ENCODE measurements at regions not wholly inside any gene's neighbourhood (a gene's known extent, or its start where the extent isn't known, plus 50 kb on each side); places are given as distances from the start of the nearest gene placed in this dataset.
A peak's percentile ranks its signal among the peaks of the same experiment; 100 is the strongest.
"Not testable (repeated sequence)": the region's sequence is repeated elsewhere in the genome, so short reads cannot be mapped to it uniquely, and the experiment has no call there.

- DNase-seq (ENCODE audit: low read depth in 2 of 2): peak; percentile 35 to 62
Observed at GRCh38 chr5:128730021-128730420, 192.0 kb upstream of the FBN2 start.

- not testable (repeated sequence) for DNase-seq (ENCODE audit: low read depth in 2 of 2)
Observed at GRCh38 chr5:128735656-128736055, 197.6 kb upstream of the FBN2 start.

GRCh38 chr5:128736553-128736952, 198.5 kb upstream of the FBN2 start:
- no peak for DNase-seq (ENCODE audit: low read depth in 2 of 2)

- no peak for DNase-seq (ENCODE audit: low read depth in 2 of 2)
Observed at GRCh38 chr5:128749136-128749898, 211.3 kb upstream of the FBN2 start.

- no peak for DNase-seq (ENCODE audit: low read depth in 2 of 2)
Observed at GRCh38 chr5:128750155-128750554, 212.1 kb upstream of the FBN2 start.

GRCh38 chr5:128757196-128757959, 207.9 kb upstream of the SLC27A6 start:
- no peak for DNase-seq (ENCODE audit: low read depth in 2 of 2)

GRCh38 chr5:128762661-128763306, 202.5 kb upstream of the SLC27A6 start:
- DNase-seq (ENCODE audit: low read depth in 2 of 2): no peak

- no peak for DNase-seq (ENCODE audit: low read depth in 2 of 2)
Observed at GRCh38 chr5:128763321-128763720, 202.0 kb upstream of the SLC27A6 start.

GRCh38 chr5:128764601-128765310, 200.5 kb upstream of the SLC27A6 start:
- DNase-seq (ENCODE audit: low read depth in 2 of 2): no peak

GRCh38 chr5:128765448-128766061, 199.7 kb upstream of the SLC27A6 start:
- no peak for DNase-seq (ENCODE audit: low read depth in 2 of 2)

GRCh38 chr5:128766406-128766805, 198.9 kb upstream of the SLC27A6 start:
- no peak for DNase-seq (ENCODE audit: low read depth in 2 of 2)

GRCh38 chr5:128770907-128771306, 194.4 kb upstream of the SLC27A6 start:
- DNase-seq (ENCODE audit: low read depth in 2 of 2): peak; percentile 17 to 31

- DNase-seq (ENCODE audit: low read depth in 2 of 2): no peak
Observed at GRCh38 chr5:128772356-128772755, 192.9 kb upstream of the SLC27A6 start.

GRCh38 chr5:128773378-128773777, 191.9 kb upstream of the SLC27A6 start:
- peak; percentile 65 to 84 for DNase-seq (ENCODE audit: low read depth in 2 of 2)

GRCh38 chr5:128774605-128775004, 190.7 kb upstream of the SLC27A6 start:
- no peak for DNase-seq (ENCODE audit: low read depth in 2 of 2)

- DNase-seq (ENCODE audit: low read depth in 2 of 2): no peak
Observed at GRCh38 chr5:128775558-128775957, 189.7 kb upstream of the SLC27A6 start.

- DNase-seq (ENCODE audit: low read depth in 2 of 2): peak in 1 of 2 donors; percentile 50
Observed at GRCh38 chr5:128777052-128777451, 188.2 kb upstream of the SLC27A6 start.

GRCh38 chr5:128778474-128778873, 186.8 kb upstream of the SLC27A6 start:
- DNase-seq (ENCODE audit: low read depth in 2 of 2): peak in 1 of 2 donors; percentile 34

GRCh38 chr5:128782446-128782845, 182.8 kb upstream of the SLC27A6 start:
- DNase-seq (ENCODE audit: low read depth in 2 of 2): peak; percentile 81 to 96

GRCh38 chr5:128784726-128785125, 180.6 kb upstream of the SLC27A6 start:
- no peak for DNase-seq (ENCODE audit: low read depth in 2 of 2)

- DNase-seq (ENCODE audit: low read depth in 2 of 2): no peak
Observed at GRCh38 chr5:128791312-128791711, 174.0 kb upstream of the SLC27A6 start.
